Keratinocyte (primary cell): ENCODE measurements at regions not wholly inside any gene's neighbourhood (a gene's known extent, or its start where the extent isn't known, plus 50 kb on each side); places are given as distances from the start of the nearest gene placed in this dataset.

Experiments used
- DNase-seq: peaks from one replicate; pipeline ENCODE4 v3.0.0-alpha.2; 2011; ENCODE audit warnings: low read depth, missing footprints, low spot score
- FAIRE-seq: peaks from 2 replicates; lab custom pipeline; 2011; peaks lifted over from hg19 to GRCh38; lab: Jason Lieb, UNC
- H2AFZ ChIP-seq: 2 replicates; pipeline ENCODE4 v1.6.0; 2012; ENCODE audit warnings: low read length, control low read depth, inconsistent platforms; ENCODE audit not compliant: control insufficient read depth
- H3K27ac ChIP-seq: 2 replicates; pipeline ENCODE4 v1.5.1; 2011; ENCODE audit warnings: low read length; ENCODE audit not compliant: control insufficient read depth, insufficient read depth
- H3K27me3 ChIP-seq: 3 replicates; pipeline ENCODE4 v1.6.0; 2011; ENCODE audit warnings: low read length; ENCODE audit not compliant: control insufficient read depth, insufficient read depth; ENCODE audit errors: extremely low read depth
- H3K36me3 ChIP-seq, 2 experiments: 2 replicates in 1 of 2; 3 replicates in 1 of 2; pipeline ENCODE4 v1.5.1; 2011; ENCODE audit warnings: low read length in 2 of 2, mild to moderate bottlenecking in 1 of 2; ENCODE audit not compliant: control insufficient read depth in 2 of 2, insufficient read depth in 2 of 2; ENCODE audit errors: extremely low read depth in 1 of 2
- H3K4me1 ChIP-seq: 3 replicates; pipeline ENCODE4 v1.5.1; 2011; ENCODE audit warnings: low read length; ENCODE audit not compliant: control insufficient read depth, insufficient read depth; ENCODE audit errors: extremely low read depth
- H3K4me2 ChIP-seq: 3 replicates; pipeline ENCODE4 v1.6.0; 2011; ENCODE audit warnings: low read depth, low read length; ENCODE audit not compliant: control insufficient read depth, insufficient read depth; ENCODE audit errors: extremely low read depth
- H3K4me3 ChIP-seq, 3 experiments: fragments of 200-600 bp in 1 of 3; sonication (generic) in 1 of 3; 2 replicates in 2 of 3; 3 replicates in 1 of 3; pipeline ENCODE4 v1.5.1; 2011 to 2016; ENCODE audit warnings: low read length in 3 of 3, mild to moderate bottlenecking in 3 of 3, control low read depth in 2 of 3, inconsistent platforms in 1 of 3, low read depth in 1 of 3, mixed read lengths in 1 of 3, mixed run types in 1 of 3, moderate library complexity in 1 of 3; ENCODE audit not compliant: control insufficient read depth in 2 of 3, insufficient read depth in 2 of 3; ENCODE audit errors: extremely low read depth in 1 of 3
- H3K79me2 ChIP-seq: 2 replicates; pipeline ENCODE4 v1.6.0; 2012; ENCODE audit warnings: low read length; ENCODE audit not compliant: control insufficient read depth, insufficient read depth
- H3K9ac ChIP-seq: 3 replicates; pipeline ENCODE4 v1.6.0; 2011; ENCODE audit warnings: low read length; ENCODE audit not compliant: control insufficient read depth, insufficient read depth; ENCODE audit errors: extremely low read depth
- H3K9me1 ChIP-seq: 3 replicates; pipeline ENCODE4 v1.6.0; 2011; ENCODE audit warnings: low read length; ENCODE audit not compliant: control insufficient read depth, insufficient read depth; ENCODE audit errors: extremely low read depth
- H3K9me3 ChIP-seq: 2 replicates; pipeline ENCODE4 v1.5.1; 2012; ENCODE audit warnings: low read depth, low read length; ENCODE audit not compliant: control insufficient read depth
- H4K20me1 ChIP-seq: 3 replicates; pipeline ENCODE4 v1.6.0; 2011; ENCODE audit warnings: low read length; ENCODE audit not compliant: control insufficient read depth, insufficient read depth; ENCODE audit errors: extremely low read depth
- EZH2 ChIP-seq: IDR thresholded peaks from one replicate; pipeline ENCODE4 v1.6.1; 2012; ENCODE audit warnings: inconsistent platforms, mild to moderate bottlenecking, low read length, moderate library complexity
- dilution Hi-C: fragments of 300-500 bp; cut with MboI; formaldehyde crosslinking; loops from one replicate; pipeline ENCODE4 v1.7.0; 2020; ENCODE audit warnings: low sequenced_read_pairs; ENCODE audit not compliant: extremely low pct_ligation_motif_present
- TF ChIP-seq, protein P1 (sequence below), 3 experiments: IDR thresholded peaks in 1 of 3; conservative IDR thresholded peaks in 1 of 3; optimal IDR thresholded peaks in 1 of 3; 2 replicates in 2 of 3; 3 replicates in 1 of 3; pipeline versions ENCODE3 to v1.5.1; 2011; ENCODE audit warnings: low read length in 3 of 3, mild to moderate bottlenecking in 3 of 3, moderate library complexity in 2 of 3, control low read depth in 1 of 3, inconsistent platforms in 1 of 3; ENCODE audit not compliant: insufficient read depth in 2 of 3; ENCODE audit errors: extremely low read depth in 1 of 3

DNA sequence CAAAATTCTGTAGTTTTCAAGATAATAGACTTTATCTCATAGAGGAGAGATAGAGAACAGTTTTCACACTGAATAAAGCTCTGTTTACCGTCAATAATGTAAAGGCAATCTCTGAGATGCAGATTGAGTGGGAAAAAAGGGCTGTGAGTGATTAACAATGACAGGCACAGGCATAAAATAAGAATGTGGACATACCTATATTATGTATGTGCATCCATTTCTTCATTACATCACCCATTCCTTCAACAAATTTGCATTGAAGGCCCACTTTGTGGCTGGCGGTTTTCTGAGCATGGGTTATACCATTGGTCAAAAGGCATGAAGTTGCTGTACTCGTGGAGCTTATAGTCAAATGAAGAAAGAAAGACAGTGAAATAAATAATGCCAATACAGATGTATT lies 1431.0 kb downstream of the AACS start:
- Histone ChIP-seq H3K4me3 (no peak overlapping the region), H3K9me3 (peaks cover 2% of the 10 kb centered on the region), H2AFZ (no peak overlapping the region), H4K20me1 (no peaks in the 10 kb centered on the region), H3K9me1 (no peaks in the 10 kb centered on the region), H3K27ac (no peak overlapping the region), H3K36me3 (no peaks in the 10 kb centered on the region), H3K27me3 (no peaks in the 10 kb centered on the region), H3K79me2 (no peaks in the 10 kb centered on the region), H3K9ac (no peak overlapping the region), H3K4me1 (no peaks in the 10 kb centered on the region), H3K4me2 (no peak overlapping the region)
- dilution Hi-C loops: no loop called here
- no peak for FAIRE-seq
- DNase-seq: no peak
- no peak for TF ChIP-seq EZH2
- TF ChIP-seq, protein P1, sequence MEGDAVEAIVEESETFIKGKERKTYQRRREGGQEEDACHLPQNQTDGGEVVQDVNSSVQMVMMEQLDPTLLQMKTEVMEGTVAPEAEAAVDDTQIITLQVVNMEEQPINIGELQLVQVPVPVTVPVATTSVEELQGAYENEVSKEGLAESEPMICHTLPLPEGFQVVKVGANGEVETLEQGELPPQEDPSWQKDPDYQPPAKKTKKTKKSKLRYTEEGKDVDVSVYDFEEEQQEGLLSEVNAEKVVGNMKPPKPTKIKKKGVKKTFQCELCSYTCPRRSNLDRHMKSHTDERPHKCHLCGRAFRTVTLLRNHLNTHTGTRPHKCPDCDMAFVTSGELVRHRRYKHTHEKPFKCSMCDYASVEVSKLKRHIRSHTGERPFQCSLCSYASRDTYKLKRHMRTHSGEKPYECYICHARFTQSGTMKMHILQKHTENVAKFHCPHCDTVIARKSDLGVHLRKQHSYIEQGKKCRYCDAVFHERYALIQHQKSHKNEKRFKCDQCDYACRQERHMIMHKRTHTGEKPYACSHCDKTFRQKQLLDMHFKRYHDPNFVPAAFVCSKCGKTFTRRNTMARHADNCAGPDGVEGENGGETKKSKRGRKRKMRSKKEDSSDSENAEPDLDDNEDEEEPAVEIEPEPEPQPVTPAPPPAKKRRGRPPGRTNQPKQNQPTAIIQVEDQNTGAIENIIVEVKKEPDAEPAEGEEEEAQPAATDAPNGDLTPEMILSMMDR (optimal IDR thresholded peaks at IDR 0.05 in 1 of 3, IDR thresholded peaks at IDR 0.05 in 1 of 3, conservative IDR thresholded peaks at IDR 0.05 in 1 of 3; ENCODE audit: extremely low read depth in 1 of 3, insufficient read depth in 2 of 3, low read length in 3 of 3): no peak

DNA sequence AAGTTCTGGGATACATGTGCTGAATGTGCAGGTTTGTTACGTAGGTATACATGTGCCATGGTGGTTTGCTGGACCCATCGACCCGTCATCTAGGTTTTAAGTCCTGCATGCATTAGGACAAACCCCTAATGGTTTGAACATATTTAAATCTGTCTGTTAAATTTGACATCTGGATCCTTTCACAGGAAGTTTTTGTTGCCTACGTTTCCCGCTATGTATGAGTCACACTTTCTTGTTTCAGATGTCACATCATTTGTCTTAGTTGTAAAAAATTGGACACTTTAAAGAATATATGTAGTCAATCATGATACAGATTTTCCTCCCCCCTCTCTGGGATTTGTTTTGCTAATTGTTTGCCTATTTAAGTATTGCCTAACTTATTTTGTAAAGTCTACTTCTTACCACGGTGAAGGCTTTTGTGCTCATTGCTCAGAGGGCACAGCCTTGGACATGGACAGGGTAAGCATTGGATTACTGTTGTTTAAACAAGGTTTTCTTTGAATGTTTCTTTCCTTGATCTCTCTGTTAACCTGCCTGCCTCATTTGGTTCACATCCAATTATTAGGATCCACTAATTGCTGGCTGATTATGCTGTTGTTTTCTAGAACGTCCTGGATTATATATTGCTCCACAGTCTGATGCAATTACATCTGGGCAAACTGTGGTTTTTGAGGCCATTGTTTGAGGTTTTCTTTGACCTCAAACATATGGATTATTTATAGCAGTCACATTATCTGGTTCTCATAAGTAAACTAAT lies 1441.4 kb downstream of the AACS start:
- no peaks in the 10 kb centered on the region for H3K36me3 ChIP-seq
- no peak overlapping the region for H3K27ac ChIP-seq
- TF ChIP-seq EZH2: no peak
- TF ChIP-seq, protein P1 (optimal IDR thresholded peaks at IDR 0.05 in 1 of 3, IDR thresholded peaks at IDR 0.05 in 1 of 3, conservative IDR thresholded peaks at IDR 0.05 in 1 of 3; ENCODE audit: extremely low read depth in 1 of 3, insufficient read depth in 2 of 3, low read length in 3 of 3): no peak
- H3K4me2 ChIP-seq: no peak overlapping the region
- dilution Hi-C loops: no loop called here
- no peaks in the 10 kb centered on the region for H3K9me1 ChIP-seq
- H3K9ac ChIP-seq: no peak overlapping the region
- no peaks in the 10 kb centered on the region for H3K9me3 ChIP-seq
- DNase-seq (no peak), FAIRE-seq (no peak)
- no peaks in the 10 kb centered on the region for H3K79me2 ChIP-seq
- no peak overlapping the region for H2AFZ ChIP-seq
- no peak overlapping the region for H3K4me3 ChIP-seq
- no peaks in the 10 kb centered on the region for H3K4me1 ChIP-seq
- H3K27me3 ChIP-seq: no peaks in the 10 kb centered on the region
- H4K20me1 ChIP-seq: no peaks in the 10 kb centered on the region
